Neural cell (in vitro differentiated cells): ENCODE measurements at regions not wholly inside any gene's neighbourhood (a gene's known extent, or its start where the extent isn't known, plus 50 kb on each side); places are given as distances from the start of the nearest gene placed in this dataset.

Experiments
- H2AFZ ChIP-seq: fragments of 200-600, 300-800 bp; sonication (generic), shearing (Covaris generic); 2 replicates; pipeline ENCODE4 v1.6.0; 2014; ENCODE audit warnings: low read depth, mild to moderate bottlenecking, antibody characterized with exemption, low read length, moderate library complexity
- H3F3A ChIP-seq: fragments of 200-600 bp; shearing (Covaris generic); 2 replicates; pipeline ENCODE4 v1.6.1; 2016; ENCODE audit warnings: mild to moderate bottlenecking, moderate library complexity, mixed read lengths, antibody characterized with exemption, low read length; ENCODE audit not compliant: insufficient read depth, poor library complexity, severe bottlenecking
- H3K27ac ChIP-seq: fragments of 200-600, 300-800 bp; sonication (generic), shearing (Covaris generic); 2 replicates; pipeline ENCODE4 v1.5.1; 2014; ENCODE audit warnings: mild to moderate bottlenecking, low read length, moderate library complexity
- H3K27me3 ChIP-seq: fragments of 300-800, 200-600 bp; sonication (generic), shearing (Covaris generic); 2 replicates; pipeline ENCODE4 v1.6.0; 2014; ENCODE audit warnings: mild to moderate bottlenecking, low read depth, low read length, moderate library complexity; ENCODE audit not compliant: insufficient read depth
- H3K36me3 ChIP-seq: fragments of 300-800, 200-600 bp; sonication (generic), shearing (Covaris generic); 2 replicates; pipeline ENCODE4 v1.5.1; 2014; ENCODE audit warnings: mild to moderate bottlenecking, antibody characterized with exemption, low read length, moderate library complexity; ENCODE audit not compliant: insufficient read depth
- H3K4me2 ChIP-seq: fragments of 300-800, 200-600 bp; sonication (generic), shearing (Covaris generic); 2 replicates; pipeline ENCODE4 v1.6.0; 2014; ENCODE audit warnings: mild to moderate bottlenecking, low read length
- H3K4me3 ChIP-seq: fragments of 300-800, 200-600 bp; sonication (generic), shearing (Covaris generic); 2 replicates; pipeline ENCODE4 v1.5.1; 2014; ENCODE audit warnings: mild to moderate bottlenecking, low read length, moderate library complexity
- H3K79me2 ChIP-seq: fragments of 200-600 bp; shearing (Covaris generic); replicated peaks from 2 replicates; pipeline ENCODE4 v1.6.0; 2014; ENCODE audit warnings: mild to moderate bottlenecking, low read length, moderate library complexity; ENCODE audit not compliant: insufficient read depth
- H3K9ac ChIP-seq: fragments of 300-800, 200-600 bp; sonication (generic), shearing (Covaris generic); 2 replicates; pipeline ENCODE4 v1.6.1; 2016; ENCODE audit warnings: mild to moderate bottlenecking, low read length, mixed read lengths
- H3K9me2 ChIP-seq: fragments of 200-600 bp; shearing (Covaris generic); 2 replicates; pipeline ENCODE4 v1.6.1; 2016; ENCODE audit warnings: mild to moderate bottlenecking, low read length, mixed read lengths; ENCODE audit not compliant: insufficient read depth
- H3K9me3 ChIP-seq: fragments of 200-600, 300-800 bp; sonication (generic), shearing (Covaris generic); 2 replicates; pipeline ENCODE4 v1.6.1; 2016; ENCODE audit warnings: mild to moderate bottlenecking, mixed run types, low read length, moderate library complexity, mixed read lengths
- H4K20me1 ChIP-seq: fragments of 200-600 bp; shearing (Covaris generic); 2 replicates; pipeline ENCODE4 v1.6.1; 2016; ENCODE audit warnings: mild to moderate bottlenecking, mixed run types; ENCODE audit not compliant: insufficient read depth
- CTCF ChIP-seq: fragments of 450-650 bp; IDR thresholded peaks from 2 replicates; pipeline ENCODE4 v1.5.1; 2014; ENCODE audit warnings: antibody characterized with exemption, mild to moderate bottlenecking, moderate library complexity; ENCODE audit not compliant: poor library complexity, severe bottlenecking
- EP300 ChIP-seq: fragments of 450-650 bp; conservative IDR thresholded peaks from 2 replicates; pipeline ENCODE4 v1.6.1; 2014; ENCODE audit warnings: antibody characterized with exemption, mild to moderate bottlenecking, moderate library complexity; ENCODE audit not compliant: poor library complexity, severe bottlenecking
- EZH2 ChIP-seq: fragments of 200-600, 300-800 bp; shearing (Covaris generic), sonication (generic); IDR thresholded peaks from 2 replicates; pipeline ENCODE4 v1.6.1; 2014; ENCODE audit warnings: antibody characterized with exemption, low read length, borderline replicate concordance, mild to moderate bottlenecking; ENCODE audit not compliant: insufficient read depth, poor library complexity, severe bottlenecking
- MXI1 ChIP-seq: fragments of 450-650 bp; conservative IDR thresholded peaks from 2 replicates; pipeline ENCODE4 v1.6.1; 2014; ENCODE audit warnings: antibody characterized with exemption, mild to moderate bottlenecking; ENCODE audit not compliant: poor library complexity, severe bottlenecking
- POLR2AphosphoS5 ChIP-seq: IDR thresholded peaks from 2 replicates; pipeline ENCODE4 v1.6.1; 2012
- RAD21 ChIP-seq: fragments of 450-650 bp; conservative IDR thresholded peaks from 2 replicates; pipeline ENCODE4 v1.6.1; 2014; ENCODE audit warnings: antibody characterized with exemption, mild to moderate bottlenecking, moderate library complexity
- REST ChIP-seq: IDR thresholded peaks from 2 replicates; pipeline ENCODE4 v1.6.1; 2012; ENCODE audit warnings: borderline replicate concordance
- SMC3 ChIP-seq: fragments of 450-650 bp; conservative IDR thresholded peaks from 2 replicates; pipeline ENCODE4 v1.6.1; 2014; ENCODE audit warnings: antibody characterized with exemption, mild to moderate bottlenecking, moderate library complexity; ENCODE audit not compliant: poor library complexity
- TAF1 ChIP-seq: IDR thresholded peaks from 2 replicates; pipeline ENCODE4 v1.6.1; 2012; ENCODE audit warnings: low read depth

GRCh38 chr5:5063533-5063953, 76.6 kb upstream of the ADAMTS16 start:
- no peaks in the 10 kb centered on the region for H3K9me3 ChIP-seq
- H2AFZ ChIP-seq = no peak overlapping the region
- H3K36me3 ChIP-seq = no peaks in the 10 kb centered on the region
- H4K20me1 ChIP-seq = no peaks in the 10 kb centered on the region
- no peak overlapping the region for H3K9ac ChIP-seq
- no peaks in the 10 kb centered on the region for H3K27me3 ChIP-seq
- no peaks in the 10 kb centered on the region for H3K79me2 ChIP-seq
- H3K4me2 ChIP-seq = no peak overlapping the region
- H3K27ac ChIP-seq = no peak overlapping the region
- no peaks in the 10 kb centered on the region for H3F3A ChIP-seq
- H3K9me2 ChIP-seq = no peaks in the 10 kb centered on the region
- no peak for TF ChIP-seq SMC3
- no peak for TF ChIP-seq EZH2
- no peak for TF ChIP-seq CTCF
- TF ChIP-seq TAF1 = no peak
- TF ChIP-seq RAD21 = no peak
- no peak for TF ChIP-seq POLR2AphosphoS5
- TF ChIP-seq EP300 = no peak
- no peak for TF ChIP-seq MXI1
- no peak for TF ChIP-seq REST
- H3K4me3 ChIP-seq = no peak overlapping the region

- Histone ChIP-seq H3K36me3 (no peaks in the 10 kb centered on the region), H3K9me2 (no peaks in the 10 kb centered on the region), H3K79me2 (no peaks in the 10 kb centered on the region), H3K4me3 (no peak overlapping the region), H3K27ac (no peak overlapping the region), H3K27me3 (no peaks in the 10 kb centered on the region), H4K20me1 (no peaks in the 10 kb centered on the region), H3F3A (no peaks in the 10 kb centered on the region), H3K9me3 (no peaks in the 10 kb centered on the region), H2AFZ (no peak overlapping the region), H3K4me2 (no peak overlapping the region), H3K9ac (no peak overlapping the region)
- TF ChIP-seq EZH2 = no peak
- no peak for TF ChIP-seq TAF1
- TF ChIP-seq EP300 = no peak
- TF ChIP-seq POLR2AphosphoS5 = no peak
- no peak for TF ChIP-seq RAD21
- no peak for TF ChIP-seq CTCF
- no peak for TF ChIP-seq REST
- TF ChIP-seq MXI1 = no peak
- TF ChIP-seq SMC3 = no peak
Observed at GRCh38 chr5:5065472-5065871, 74.7 kb upstream of the ADAMTS16 start.
